HEK293 (cell line): ENCODE measurements at regions not wholly inside any gene's neighbourhood (a gene's known extent, or its start where the extent isn't known, plus 50 kb on each side); places are given as distances from the start of the nearest gene placed in this dataset.
"Not testable (repeated sequence)": the region's sequence is repeated elsewhere in the genome, so short reads cannot be mapped to it uniquely, and the experiment has no call there.

ENCODE experiments used
- CTCF ChIA-PET: fragments of 350-600 bp; formaldehyde crosslinking; extraction: SDS; loops from one replicate; lab custom pipeline; 2021; ENCODE audit warnings: antibody characterized with exemption; lab: Yijun Ruan, JAX
- POLR2A ChIA-PET: fragments of 300-600 bp; formaldehyde crosslinking; extraction: SDS; loops from one replicate; lab custom pipeline; 2020; ENCODE audit warnings: antibody characterized with exemption, inconsistent platforms; lab: Yijun Ruan, JAX
- H3K27ac ChIP-seq: fragments of 200-500 bp; sonication (Bioruptor generic); 2 replicates; pipeline ENCODE4 v1.5.1; 2014; ENCODE audit warnings: low read depth, low read length, control low read depth, inconsistent platforms; ENCODE audit errors: extremely low read depth
- H3K36me3 ChIP-seq, 2 experiments: fragments of 200-500 bp in 1 of 2; sonication (Bioruptor generic) in 1 of 2; 1 replicate in 1 of 2; 2 replicates in 1 of 2; pipeline ENCODE4 v1.5.1; 2014 to 2017; ENCODE audit warnings: inconsistent platforms in 2 of 2, low read length in 2 of 2; ENCODE audit not compliant: control insufficient read depth in 2 of 2, insufficient read depth in 1 of 2
- H3K4me1 ChIP-seq: fragments of 200-500 bp; sonication (Bioruptor generic); 2 replicates; pipeline ENCODE4 v1.5.1; 2014; ENCODE audit warnings: mild to moderate bottlenecking, low read length, inconsistent platforms; ENCODE audit not compliant: control insufficient read depth, insufficient read depth
- H3K4me3 ChIP-seq: 2 replicates; pipeline ENCODE4 v1.5.1; 2011; ENCODE audit warnings: low read depth, mild to moderate bottlenecking, control low read depth, low read length, moderate library complexity
- H3K9me3 ChIP-seq: fragments of 200-500 bp; sonication (Bioruptor generic); 2 replicates; pipeline ENCODE4 v1.5.1; 2014; ENCODE audit warnings: low read depth, low read length, inconsistent platforms; ENCODE audit not compliant: control insufficient read depth, insufficient read depth
- GLIS1 ChIP-seq: fragments of 450-650 bp; formaldehyde crosslinking; IDR thresholded peaks from 2 replicates; pipeline ENCODE4 v1.5.1; 2016; ENCODE audit warnings: missing biosample characterization, missing genetic modification characterization
- HOXC10 ChIP-seq: sonication (generic); formaldehyde crosslinking; IDR thresholded peaks from 2 replicates; pipeline ENCODE4 v1.8.1; 2023; ENCODE audit warnings: mild to moderate bottlenecking, missing genetic modification reagents
- PATZ1 ChIP-seq: fragments of 450-650 bp; formaldehyde crosslinking; IDR thresholded peaks from 2 replicates; pipeline ENCODE4 v1.5.1; 2016; ENCODE audit warnings: missing biosample characterization, missing genetic modification characterization
- SP7 ChIP-seq: fragments of 450-650 bp; formaldehyde crosslinking; IDR thresholded peaks from 2 replicates; pipeline ENCODE4 v1.5.1; 2016; ENCODE audit warnings: missing biosample characterization, missing genetic modification characterization
- ZBTB7A ChIP-seq: fragments of 450-650 bp; formaldehyde crosslinking; IDR thresholded peaks from 2 replicates; pipeline ENCODE4 v1.5.1; 2016; ENCODE audit warnings: low read depth, missing biosample characterization, missing genetic modification characterization
- ZNF239 ChIP-seq: fragments of 450-650 bp; formaldehyde crosslinking; IDR thresholded peaks from 2 replicates; pipeline ENCODE4 v1.5.1; 2016; ENCODE audit warnings: missing biosample characterization, missing genetic modification characterization
- ZNF26 ChIP-seq: fragments of 450-650 bp; formaldehyde crosslinking; IDR thresholded peaks from 2 replicates; pipeline ENCODE4 v1.5.1; 2016; ENCODE audit warnings: missing biosample characterization, missing genetic modification characterization
- ZNF280D ChIP-seq: fragments of 450-650 bp; formaldehyde crosslinking; IDR thresholded peaks from 2 replicates; pipeline ENCODE4 v1.5.1; 2016; ENCODE audit warnings: missing biosample characterization, missing genetic modification characterization
- ZNF37A ChIP-seq: fragments of 450-650 bp; IDR thresholded peaks from 2 replicates; pipeline ENCODE4 v1.5.1; 2018; ENCODE audit warnings: missing biosample characterization, missing genetic modification characterization
- ZNF404 ChIP-seq: fragments of 450-650 bp; formaldehyde crosslinking; IDR thresholded peaks from 2 replicates; pipeline ENCODE4 v1.5.1; 2017; ENCODE audit warnings: missing biosample characterization, missing genetic modification characterization
- ZNF530 ChIP-seq: fragments of 450-650 bp; formaldehyde crosslinking; IDR thresholded peaks from 2 replicates; pipeline ENCODE4 v1.5.1; 2016; ENCODE audit warnings: low read depth, missing biosample characterization, missing genetic modification characterization
- ZNF677 ChIP-seq: fragments of 450-650 bp; IDR thresholded peaks from 2 replicates; pipeline ENCODE4 v1.5.0; 2018; ENCODE audit warnings: missing biosample characterization, mild to moderate bottlenecking, missing genetic modification characterization, moderate library complexity
- ZNF791 ChIP-seq: fragments of 450-650 bp; formaldehyde crosslinking; IDR thresholded peaks from 2 replicates; pipeline ENCODE4 v1.5.1; 2016; ENCODE audit warnings: missing biosample characterization, missing genetic modification characterization
- ZNF792 ChIP-seq: fragments of 450-650 bp; formaldehyde crosslinking; IDR thresholded peaks from 2 replicates; pipeline ENCODE4 v1.5.1; 2016; ENCODE audit warnings: missing biosample characterization, missing genetic modification characterization
- ZSCAN5A ChIP-seq: fragments of 450-650 bp; formaldehyde crosslinking; IDR thresholded peaks from 2 replicates; pipeline ENCODE4 v1.5.1; 2016; ENCODE audit warnings: missing biosample characterization, missing genetic modification characterization

GRCh38 chr22:25348391-25348790 lies 129.0 kb downstream of the CRYBB2 start:
- Histone ChIP-seq H3K27ac (no peak overlapping the region), H3K4me1 (no peaks in the 10 kb centered on the region), H3K4me3 (no peak overlapping the region), H3K9me3 (no peaks in the 10 kb centered on the region), H3K36me3 (peaks cover 13 to 60% of the 10 kb centered on the region in 2 experiments; a peak in 2 of 3 replicates)
- no peak for TF ChIP-seq ZNF37A (tag by site-specific recombination)
- no peak for TF ChIP-seq ZNF26 (tag by site-specific recombination)
- TF ChIP-seq ZNF791 (tag by site-specific recombination): no peak
- TF ChIP-seq ZNF280D (tag by site-specific recombination): no peak
- no peak for TF ChIP-seq ZNF404 (tag by site-specific recombination)
- no peak for TF ChIP-seq PATZ1 (tag by site-specific recombination)
- TF ChIP-seq SP7 (tag by site-specific recombination): no peak
- TF ChIP-seq ZNF530 (tag by site-specific recombination): no peak
- no peak for TF ChIP-seq ZSCAN5A (tag by site-specific recombination)
- TF ChIP-seq ZNF239: no peak
- no peak for TF ChIP-seq ZNF677 (tag by site-specific recombination)
- TF ChIP-seq ZNF792 (tag by site-specific recombination): no peak
- TF ChIP-seq ZBTB7A (tag by site-specific recombination): no peak
- TF ChIP-seq GLIS1 (tag by site-specific recombination): no peak
- TF ChIP-seq HOXC10 (CRISPR knock-in tag): no peak
- POLR2A ChIA-PET: no interaction called here
- CTCF ChIA-PET: interaction anchor here (1.0 to 1.1 kb wide), 2 partner anchors 14 to 146 kb away, joined by 3 to 4 read pairs; no protein-coding TSS in a partner anchor

GRCh38 chr22:25348996-25349395 lies 129.6 kb downstream of the CRYBB2 start:
- CTCF ChIA-PET: interaction anchor here (0.9 to 4.7 kb wide), 4 partner anchors 13 to 147 kb away, joined by 3 to 22 read pairs (median 4); no protein-coding TSS in a partner anchor
- H3K4me3 ChIP-seq, H3K4me1 ChIP-seq, H3K9me3 ChIP-seq, POLR2A ChIA-PET, H3K27ac ChIP-seq: not testable (repeated sequence)
- H3K36me3 ChIP-seq: peaks cover 13 to 66% of the 10 kb centered on the region in 2 experiments; a peak in 2 of 3 replicates
